GM21529 (cell line): ENCODE measurements at regions not wholly inside any gene's neighbourhood (a gene's known extent, or its start where the extent isn't known, plus 50 kb on each side); places are given as distances from the start of the nearest gene placed in this dataset.

Experiments
- ATAC-seq: cut with Tn5 transposase; IDR thresholded peaks from one replicate; pipeline ENCODE4 v1.9.1; 2021; ENCODE audit not compliant: unreplicated experiment

GRCh38 chr19:16022251-16022650, 54.0 kb upstream of the TPM4 start:
- no peak for ATAC-seq

GRCh38 chr19:16022681-16023080, 53.6 kb upstream of the TPM4 start:
- ATAC-seq = no peak

GRCh38 chr19:16023146-16023915, 53.0 kb upstream of the TPM4 start:
- no peak for ATAC-seq

GRCh38 chr19:16024266-16025107, 51.8 kb upstream of the TPM4 start:
- no peak for ATAC-seq

GRCh38 chr19:16025108-16026101, 50.9 kb upstream of the TPM4 start:
- no peak for ATAC-seq

GRCh38 chr19:16026131-16026530, 50.2 kb upstream of the TPM4 start:
- ATAC-seq = no peak
